ENCODE measurements at regions not wholly inside any gene's neighbourhood (a gene's known extent, or its start where the extent isn't known, plus 50 kb on each side); places are given as distances from the start of the nearest gene placed in this dataset.

GRCh38 chr3:178272841-178273240, 263.4 kb upstream of the KCNMB2 start:
- Histone ChIP-seq H3K27ac (ENCODE audit: low read depth, low read length) (no peak overlapping the region), H3K4me1 (ENCODE audit: control insufficient read depth, insufficient read depth, low read length) (no peaks in the 10 kb centered on the region), H3K4me3 (ENCODE audit: low read depth, low read length) (no peak overlapping the region), H3K9me3 (ENCODE audit: control insufficient read depth, insufficient read depth, low read depth, low read length) (0 out of 2 replicates have a peak, but pooled peaks cover 2% of the 10 kb centered on the region), H3K36me3 (ENCODE audit: control insufficient read depth, insufficient read depth, low read length) (no peaks in the 10 kb centered on the region), H3K27me3 (ENCODE audit: control insufficient read depth, insufficient read depth, low read length) (no peaks in the 10 kb centered on the region), H3K9ac (ENCODE audit: low read length) (no peak overlapping the region)

GRCh38 chr3:178274711-178275110, 261.5 kb upstream of the KCNMB2 start:
- Histone ChIP-seq H3K4me1 (ENCODE audit: control insufficient read depth, insufficient read depth, low read length) (no peaks in the 10 kb centered on the region), H3K27me3 (ENCODE audit: control insufficient read depth, insufficient read depth, low read length) (no peaks in the 10 kb centered on the region), H3K9me3 (ENCODE audit: control insufficient read depth, insufficient read depth, low read depth, low read length) (peaks cover 10% of the 10 kb centered on the region; the same call in 1 of the 2 replicates), H3K36me3 (ENCODE audit: control insufficient read depth, insufficient read depth, low read length) (no peaks in the 10 kb centered on the region), H3K27ac (ENCODE audit: low read depth, low read length) (no peak overlapping the region), H3K4me3 (ENCODE audit: low read depth, low read length) (no peak overlapping the region), H3K9ac (ENCODE audit: low read length) (no peak overlapping the region)

- Histone ChIP-seq H3K36me3 (ENCODE audit: control insufficient read depth, insufficient read depth, low read length) (no peaks in the 10 kb centered on the region), H3K4me1 (ENCODE audit: control insufficient read depth, insufficient read depth, low read length) (no peaks in the 10 kb centered on the region), H3K27me3 (ENCODE audit: control insufficient read depth, insufficient read depth, low read length) (no peaks in the 10 kb centered on the region), H3K9me3 (ENCODE audit: control insufficient read depth, insufficient read depth, low read depth, low read length) (peaks cover 10% of the 10 kb centered on the region; the same call in 1 of the 2 replicates), H3K27ac (ENCODE audit: low read depth, low read length) (no peak overlapping the region), H3K4me3 (ENCODE audit: low read depth, low read length) (no peak overlapping the region), H3K9ac (ENCODE audit: low read length) (no peak overlapping the region)
Measured at GRCh38 chr3:178275311-178275710, 260.9 kb upstream of the KCNMB2 start.

- Histone ChIP-seq H3K27me3 (ENCODE audit: control insufficient read depth, insufficient read depth, low read length) (no peaks in the 10 kb centered on the region), H3K9me3 (ENCODE audit: control insufficient read depth, insufficient read depth, low read depth, low read length) (peaks cover 10% of the 10 kb centered on the region; the same call in 1 of the 2 replicates), H3K4me3 (ENCODE audit: low read depth, low read length) (no peak overlapping the region), H3K9ac (ENCODE audit: low read length) (no peak overlapping the region), H3K4me1 (ENCODE audit: control insufficient read depth, insufficient read depth, low read length) (no peaks in the 10 kb centered on the region), H3K36me3 (ENCODE audit: control insufficient read depth, insufficient read depth, low read length) (no peaks in the 10 kb centered on the region), H3K27ac (ENCODE audit: low read depth, low read length) (no peak overlapping the region)
Measured at GRCh38 chr3:178275793-178276192, 260.4 kb upstream of the KCNMB2 start.

- no peak overlapping the region for H3K4me3 ChIP-seq (ENCODE audit: low read depth, low read length)
- no peaks in the 10 kb centered on the region for H3K27me3 ChIP-seq (ENCODE audit: control insufficient read depth, insufficient read depth, low read length)
- H3K27ac ChIP-seq (ENCODE audit: low read depth, low read length) = no peak overlapping the region
- H3K9ac ChIP-seq (ENCODE audit: low read length) = no peak overlapping the region
- peaks cover 10% of the 10 kb centered on the region; the same call in 1 of the 2 replicates for H3K9me3 ChIP-seq (ENCODE audit: control insufficient read depth, insufficient read depth, low read depth, low read length)
- H3K36me3 ChIP-seq (ENCODE audit: control insufficient read depth, insufficient read depth, low read length) = no peaks in the 10 kb centered on the region
- H3K4me1 ChIP-seq (ENCODE audit: control insufficient read depth, insufficient read depth, low read length) = no peaks in the 10 kb centered on the region
Measured at GRCh38 chr3:178277605-178278004, 258.6 kb upstream of the KCNMB2 start.

- Histone ChIP-seq H3K36me3 (ENCODE audit: control insufficient read depth, insufficient read depth, low read length) (no peaks in the 10 kb centered on the region), H3K27ac (ENCODE audit: low read depth, low read length) (no peak overlapping the region), H3K4me1 (ENCODE audit: control insufficient read depth, insufficient read depth, low read length) (no peaks in the 10 kb centered on the region), H3K9ac (ENCODE audit: low read length) (no peak overlapping the region), H3K27me3 (ENCODE audit: control insufficient read depth, insufficient read depth, low read length) (no peaks in the 10 kb centered on the region), H3K4me3 (ENCODE audit: low read depth, low read length) (no peak overlapping the region), H3K9me3 (ENCODE audit: control insufficient read depth, insufficient read depth, low read depth, low read length) (peaks cover 14% of the 10 kb centered on the region)
Measured at GRCh38 chr3:178283561-178283960, 252.7 kb upstream of the KCNMB2 start.

- no peak overlapping the region for H3K27ac ChIP-seq (ENCODE audit: low read depth, low read length)
- no peaks in the 10 kb centered on the region for H3K36me3 ChIP-seq (ENCODE audit: control insufficient read depth, insufficient read depth, low read length)
- H3K9ac ChIP-seq (ENCODE audit: low read length) = no peak overlapping the region
- H3K4me1 ChIP-seq (ENCODE audit: control insufficient read depth, insufficient read depth, low read length) = no peaks in the 10 kb centered on the region
- H3K9me3 ChIP-seq (ENCODE audit: control insufficient read depth, insufficient read depth, low read depth, low read length) = peaks cover 11% of the 10 kb centered on the region
- no peak overlapping the region for H3K4me3 ChIP-seq (ENCODE audit: low read depth, low read length)
- H3K27me3 ChIP-seq (ENCODE audit: control insufficient read depth, insufficient read depth, low read length) = no peaks in the 10 kb centered on the region
Measured at GRCh38 chr3:178284181-178284580, 252.1 kb upstream of the KCNMB2 start.

- Histone ChIP-seq H3K4me3 (ENCODE audit: low read depth, low read length) (no peak overlapping the region), H3K36me3 (ENCODE audit: control insufficient read depth, insufficient read depth, low read length) (no peaks in the 10 kb centered on the region), H3K27ac (ENCODE audit: low read depth, low read length) (no peak overlapping the region), H3K27me3 (ENCODE audit: control insufficient read depth, insufficient read depth, low read length) (no peaks in the 10 kb centered on the region), H3K9ac (ENCODE audit: low read length) (no peak overlapping the region), H3K4me1 (ENCODE audit: control insufficient read depth, insufficient read depth, low read length) (no peaks in the 10 kb centered on the region), H3K9me3 (ENCODE audit: control insufficient read depth, insufficient read depth, low read depth, low read length) (peaks cover 8% of the 10 kb centered on the region)
Measured at GRCh38 chr3:178288074-178288473, 248.2 kb upstream of the KCNMB2 start.

- Histone ChIP-seq H3K27me3 (ENCODE audit: control insufficient read depth, insufficient read depth, low read length) (no peaks in the 10 kb centered on the region), H3K27ac (ENCODE audit: low read depth, low read length) (no peak overlapping the region), H3K9me3 (ENCODE audit: control insufficient read depth, insufficient read depth, low read depth, low read length) (peaks cover 11% of the 10 kb centered on the region), H3K4me1 (ENCODE audit: control insufficient read depth, insufficient read depth, low read length) (no peaks in the 10 kb centered on the region), H3K36me3 (ENCODE audit: control insufficient read depth, insufficient read depth, low read length) (no peaks in the 10 kb centered on the region), H3K9ac (ENCODE audit: low read length) (no peak overlapping the region), H3K4me3 (ENCODE audit: low read depth, low read length) (no peak overlapping the region)
Measured at GRCh38 chr3:178289544-178290160, 246.6 kb upstream of the KCNMB2 start.

GRCh38 chr3:178291574-178292370, 244.5 kb upstream of the KCNMB2 start:
- no peaks in the 10 kb centered on the region for H3K36me3 ChIP-seq (ENCODE audit: control insufficient read depth, insufficient read depth, low read length)
- no peaks in the 10 kb centered on the region for H3K27me3 ChIP-seq (ENCODE audit: control insufficient read depth, insufficient read depth, low read length)
- H3K27ac ChIP-seq (ENCODE audit: low read depth, low read length) = no peak overlapping the region
- H3K4me3 ChIP-seq (ENCODE audit: low read depth, low read length) = no peak overlapping the region
- H3K9me3 ChIP-seq (ENCODE audit: control insufficient read depth, insufficient read depth, low read depth, low read length) = peaks cover 11% of the 10 kb centered on the region
- no peak overlapping the region for H3K9ac ChIP-seq (ENCODE audit: low read length)
- H3K4me1 ChIP-seq (ENCODE audit: control insufficient read depth, insufficient read depth, low read length) = no peaks in the 10 kb centered on the region

GRCh38 chr3:178295292-178295912, 240.8 kb upstream of the KCNMB2 start:
- H3K9ac ChIP-seq (ENCODE audit: low read length) = no peak overlapping the region
- no peak overlapping the region for H3K4me3 ChIP-seq (ENCODE audit: low read depth, low read length)
- peaks cover 4% of the 10 kb centered on the region; the same call in 1 of the 2 replicates for H3K9me3 ChIP-seq (ENCODE audit: control insufficient read depth, insufficient read depth, low read depth, low read length)
- peaks cover 3% of the 10 kb centered on the region for H3K4me1 ChIP-seq (ENCODE audit: control insufficient read depth, insufficient read depth, low read length)
- H3K27ac ChIP-seq (ENCODE audit: low read depth, low read length) = no peak overlapping the region
- H3K36me3 ChIP-seq (ENCODE audit: control insufficient read depth, insufficient read depth, low read length) = no peaks in the 10 kb centered on the region
- H3K27me3 ChIP-seq (ENCODE audit: control insufficient read depth, insufficient read depth, low read length) = no peaks in the 10 kb centered on the region

Measured in HUES6 (cell line).